GM23338 (cell line): ENCODE measurements at regions not wholly inside any gene's neighbourhood (a gene's known extent, or its start where the extent isn't known, plus 50 kb on each side); places are given as distances from the start of the nearest gene placed in this dataset.

ENCODE experiments used
- ATAC-seq: fragments of 200-7000 bp; cut with Tn5 transposase; 3 replicates; pipeline ENCODE4 v1.9.1; 2020
- DNase-seq: peaks from one replicate; pipeline ENCODE4 v3.0.0-alpha.2; 2015; ENCODE audit warnings: low spot score
- H2AFZ ChIP-seq: fragments of 200-600 bp; sonication (generic); 2 replicates; pipeline ENCODE4 v1.8.0; 2016; ENCODE audit warnings: antibody characterized with exemption, mild to moderate bottlenecking, moderate library complexity
- H3F3A ChIP-seq: fragments of 200-600 bp; sonication (generic); replicated peaks from 2 replicates; pipeline ENCODE4 v1.8.0; 2017; ENCODE audit warnings: antibody characterized with exemption, mixed run types, low read depth
- H3K27ac ChIP-seq: fragments of 200-600 bp; sonication (generic); 2 replicates; pipeline ENCODE4 v1.6.1; 2016; ENCODE audit warnings: low read depth
- H3K27me3 ChIP-seq: fragments of 200-600 bp; sonication (generic); 2 replicates; pipeline ENCODE4 v1.8.0; 2016; ENCODE audit warnings: mild to moderate bottlenecking, mixed run types, moderate library complexity; ENCODE audit not compliant: insufficient read depth
- H3K36me3 ChIP-seq: fragments of 200-600 bp; sonication (generic); 2 replicates; pipeline ENCODE4 v1.8.0; 2016; ENCODE audit warnings: mild to moderate bottlenecking; ENCODE audit not compliant: insufficient read depth
- H3K4me1 ChIP-seq: fragments of 200-600 bp; sonication (generic); 2 replicates; pipeline ENCODE4 v1.8.0; 2016; ENCODE audit warnings: mild to moderate bottlenecking, moderate library complexity; ENCODE audit not compliant: insufficient read depth
- H3K4me2 ChIP-seq: fragments of 200-600 bp; sonication (generic); 2 replicates; pipeline ENCODE4 v1.7.1; 2017; ENCODE audit warnings: mixed run types
- H3K4me3 ChIP-seq: fragments of 200-600 bp; sonication (generic); 2 replicates; pipeline ENCODE4 v1.6.1; 2016; ENCODE audit warnings: mixed run types
- H3K79me2 ChIP-seq: fragments of 200-600 bp; sonication (generic); replicated peaks from 2 replicates; pipeline ENCODE4 v1.8.0; 2017; ENCODE audit warnings: mild to moderate bottlenecking; ENCODE audit not compliant: insufficient read depth
- H3K9me2 ChIP-seq: fragments of 200-600 bp; sonication (generic); 2 replicates; pipeline ENCODE4 v1.8.0; 2017; ENCODE audit not compliant: insufficient read depth
- H4K20me1 ChIP-seq: fragments of 200-600 bp; sonication (generic); replicated peaks from 2 replicates; pipeline ENCODE4 v1.8.0; 2017; ENCODE audit warnings: mild to moderate bottlenecking; ENCODE audit not compliant: insufficient read depth
- H3K27ac Mint-ChIP-seq: 2 replicates; pipeline ENCODE4 v1.8.0; 2020; ENCODE audit warnings: inconsistent platforms, mild to moderate bottlenecking, moderate library complexity, mixed read lengths
- H3K27me3 Mint-ChIP-seq: 3 replicates; pipeline ENCODE4 v1.8.0; 2022; ENCODE audit warnings: low read depth, mild to moderate bottlenecking, moderate library complexity, mixed read lengths, inconsistent platforms; ENCODE audit not compliant: insufficient read depth, poor library complexity
- H3K36me3 Mint-ChIP-seq: 3 replicates; pipeline ENCODE4 v1.8.0; 2021; ENCODE audit warnings: low read depth, mild to moderate bottlenecking, inconsistent platforms, moderate library complexity, mixed read lengths
- H3K4me1 Mint-ChIP-seq: 3 replicates; pipeline ENCODE4 v1.8.0; 2020; ENCODE audit warnings: mild to moderate bottlenecking, inconsistent platforms, mixed read lengths
- H3K4me3 Mint-ChIP-seq: 3 replicates; pipeline ENCODE4 v1.8.0; 2021; ENCODE audit warnings: moderate library complexity, mild to moderate bottlenecking, inconsistent platforms, mixed read lengths
- H3K9me3 Mint-ChIP-seq: 3 replicates; pipeline ENCODE4 v1.8.0; 2020; ENCODE audit warnings: moderate library complexity, mild to moderate bottlenecking, inconsistent platforms, mixed read lengths
- CREB1 ChIP-seq: fragments of 250-450 bp; sonication (Bioruptor Pico); IDR thresholded peaks from 2 replicates; pipeline ENCODE4 v1.5.0; 2020; ENCODE audit warnings: low read depth, mild to moderate bottlenecking, moderate library complexity
- CTCF ChIP-seq, 2 experiments: fragments of 200-600 bp in 1 of 2; sonication (generic) in 1 of 2; conservative IDR thresholded peaks; 2 replicates each; pipeline versions ENCODE4 v1.5.1 to v1.6.1; 2016 to 2017; ENCODE audit warnings: antibody characterized with exemption in 2 of 2, low read depth in 2 of 2, mild to moderate bottlenecking in 2 of 2, moderate library complexity in 1 of 2
- ETS1 ChIP-seq: IDR thresholded peaks from 2 replicates; pipeline ENCODE4 v1.6.1; 2016; ENCODE audit warnings: antibody characterized with exemption
- EZH2 ChIP-seq: fragments of 200-600 bp; sonication (generic); IDR thresholded peaks from one replicate; pipeline ENCODE4 v1.8.0; 2017; ENCODE audit warnings: antibody characterized with exemption, mild to moderate bottlenecking, low read depth; ENCODE audit not compliant: unreplicated experiment
- EZH2phosphoT487 ChIP-seq: fragments of 200-600 bp; sonication (generic); IDR thresholded peaks from one replicate; pipeline ENCODE4 v1.8.1; 2018; ENCODE audit warnings: antibody characterized with exemption; ENCODE audit not compliant: unreplicated experiment
- JUNB ChIP-seq: IDR thresholded peaks from one replicate; pipeline ENCODE4 v1.6.1; 2016; ENCODE audit warnings: antibody characterized with exemption; ENCODE audit not compliant: unreplicated experiment
- NANOG ChIP-seq: IDR thresholded peaks from 2 replicates; pipeline ENCODE4 v1.6.1; 2016; ENCODE audit warnings: antibody characterized with exemption, borderline replicate concordance
- POLR2AphosphoS5 ChIP-seq: IDR thresholded peaks from 2 replicates; pipeline ENCODE4 v1.6.1; 2016; ENCODE audit warnings: antibody characterized with exemption, low read depth
- REST ChIP-seq: IDR thresholded peaks from one replicate; pipeline ENCODE4 v1.6.1; 2018; ENCODE audit warnings: antibody characterized with exemption; ENCODE audit not compliant: unreplicated experiment
- STAT1 ChIP-seq: IDR thresholded peaks from one replicate; pipeline ENCODE4 v1.6.1; 2016; ENCODE audit warnings: antibody characterized with exemption; ENCODE audit not compliant: unreplicated experiment
- ZNF114 ChIP-seq: fragments of 250-450 bp; sonication (Bioruptor Pico); IDR thresholded peaks from 2 replicates; pipeline ENCODE4 v1.5.0; 2020; ENCODE audit warnings: mild to moderate bottlenecking, moderate library complexity
- ZNF331 ChIP-seq: fragments of 250-450 bp; sonication (Bioruptor Pico); IDR thresholded peaks from 2 replicates; pipeline ENCODE4 v1.5.0; 2020; ENCODE audit warnings: low read depth, mild to moderate bottlenecking, moderate library complexity
- ZNF462 ChIP-seq: fragments of 250-450 bp; sonication (Bioruptor Pico); IDR thresholded peaks from 2 replicates; pipeline ENCODE4 v1.5.0; 2020; ENCODE audit warnings: mild to moderate bottlenecking, moderate library complexity

- peaks cover 24% of the 10 kb centered on the region for H3K9me3 Mint-ChIP-seq
- H3K4me3 Mint-ChIP-seq, result no peak overlapping the region
- no peak for DNase-seq
Observed at GRCh38 chr6:163630572-163630971, 216.1 kb downstream of the QKI start.

More at GRCh38 chr6:163630572-163630971, 216.1 kb downstream of the QKI start:
- H3K27me3 Mint-ChIP-seq, result no peaks in the 10 kb centered on the region
- H3K36me3 ChIP-seq, result no peaks in the 10 kb centered on the region
- H3K4me3 ChIP-seq, result no peak overlapping the region
- H3K4me2 ChIP-seq, result no peak overlapping the region
- no peaks in the 10 kb centered on the region for H4K20me1 ChIP-seq
- H2AFZ ChIP-seq, result no peak overlapping the region
- no peaks in the 10 kb centered on the region; the same call in 1 of the 2 replicates for H3K4me1 ChIP-seq
- TF ChIP-seq NANOG (no peak), JUNB (no peak), ZNF114 (CRISPR knock-in tag) (no peak), ZNF331 (CRISPR knock-in tag) (no peak), CTCF (conservative IDR thresholded peaks at IDR 0.05; ENCODE audit: low read depth in 2 of 2) (no peak), POLR2AphosphoS5 (no peak), STAT1 (no peak), ZNF462 (CRISPR knock-in tag) (no peak), ETS1 (no peak), EZH2phosphoT487 (no peak), CREB1 (no peak), REST (no peak), EZH2 (no peak)
- no peak for ATAC-seq
- peaks cover 20% of the 10 kb centered on the region for H3K4me1 Mint-ChIP-seq
- H3K36me3 Mint-ChIP-seq, result peaks cover 8% of the 10 kb centered on the region; the same call in 2 of the 3 replicates
- no peaks in the 10 kb centered on the region for H3K79me2 ChIP-seq
- no peaks in the 10 kb centered on the region for H3K9me2 ChIP-seq
- H3F3A ChIP-seq, result no peaks in the 10 kb centered on the region
- no peak overlapping the region for H3K27ac ChIP-seq
- no peak overlapping the region for H3K27ac Mint-ChIP-seq
- no peaks in the 10 kb centered on the region for H3K27me3 ChIP-seq
